OCI-LY7 (cell line): ENCODE measurements at regions not wholly inside any gene's neighbourhood (a gene's known extent, or its start where the extent isn't known, plus 50 kb on each side); places are given as distances from the start of the nearest gene placed in this dataset.

Experiments used
- CTCF ChIP-seq: fragments of 200-600 bp; sonication (generic); conservative IDR thresholded peaks from 2 replicates; pipeline ENCODE4 v1.5.1; 2014; ENCODE audit warnings: mild to moderate bottlenecking, antibody characterized with exemption, low read length, moderate library complexity, mixed read lengths
- EZH2phosphoT487 ChIP-seq: fragments of 200-600 bp; sonication (generic); IDR thresholded peaks from 2 replicates; pipeline ENCODE4 v1.6.1; 2018; ENCODE audit warnings: low read depth, borderline replicate concordance, mild to moderate bottlenecking, mixed run types, antibody characterized with exemption, low read length, moderate library complexity, mixed read lengths

- TF ChIP-seq CTCF (no peak), EZH2phosphoT487 (no peak)
Measured at GRCh38 chr10:29229258-29229705, 59.6 kb upstream of the LYZL1 start.
